Activated CD8-positive, alpha-beta memory T cell treated with anti-CD3 and anti-CD28 coated beads for 4 hours (primary cell): ENCODE measurements at regions not wholly inside any gene's neighbourhood (a gene's known extent, or its start where the extent isn't known, plus 50 kb on each side); places are given as distances from the start of the nearest gene placed in this dataset.

Source experiments
- DNase-seq, 2 donors: peaks; one replicate each; pipeline ENCODE4 v3.0.0-alpha.2; 2020; ENCODE audit warnings: low read depth in 2 of 2

DNA sequence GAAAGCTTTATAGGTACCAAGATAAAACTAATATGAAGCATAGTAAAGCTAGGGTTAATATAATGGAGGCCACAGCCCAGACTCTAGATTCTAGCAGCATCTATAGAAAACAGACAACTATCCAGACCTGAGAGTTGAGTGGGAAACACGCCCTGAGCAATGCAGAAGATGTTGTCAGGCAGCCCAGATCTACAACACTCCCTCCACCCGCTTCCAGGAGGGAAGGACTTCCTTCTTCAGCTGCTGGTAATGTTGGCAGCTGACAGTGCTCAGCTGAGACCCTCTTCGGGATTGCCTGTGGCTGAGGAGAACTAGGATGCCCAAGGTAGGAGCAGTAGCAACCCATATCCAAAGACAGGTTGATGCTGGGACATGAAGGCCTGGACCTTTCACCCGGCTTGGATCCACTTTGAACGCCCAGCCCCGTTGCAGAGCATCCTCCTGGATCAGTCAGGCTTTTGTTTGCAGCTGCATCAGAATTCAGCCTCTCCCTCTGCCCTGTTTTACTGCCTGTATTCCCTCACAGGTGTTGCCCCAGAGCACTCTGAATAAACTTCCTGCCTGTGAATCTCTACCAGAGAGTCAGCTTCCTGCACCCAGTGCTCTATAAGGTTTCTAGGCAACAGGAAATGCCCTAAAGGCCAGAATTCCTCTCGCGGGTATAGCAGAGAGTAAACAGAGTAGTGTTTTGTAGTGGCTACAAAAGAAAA lies 174.7 kb upstream of the IL12A start:
- DNase-seq, result no peak

DNA sequence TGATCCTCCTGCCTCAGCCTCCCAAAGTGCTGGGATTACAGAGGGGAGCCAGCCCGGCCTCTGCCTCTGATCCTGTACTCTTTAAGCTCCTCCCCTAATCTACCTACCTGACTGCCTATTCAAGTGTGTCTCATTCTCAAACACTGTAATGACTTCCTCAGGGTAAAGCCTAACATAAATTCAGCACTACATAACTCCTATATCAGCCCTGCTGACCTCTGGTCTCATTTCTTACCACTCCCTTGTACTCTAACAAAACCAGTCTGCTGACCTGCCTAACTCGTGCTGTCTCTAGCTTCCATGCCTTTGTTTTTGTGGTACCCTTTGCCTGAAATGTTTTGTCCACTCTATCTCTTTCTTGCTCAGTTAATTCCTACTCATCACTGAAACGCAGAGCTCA lies 172.1 kb upstream of the IL12A start:
- DNase-seq, result no peak

DNA sequence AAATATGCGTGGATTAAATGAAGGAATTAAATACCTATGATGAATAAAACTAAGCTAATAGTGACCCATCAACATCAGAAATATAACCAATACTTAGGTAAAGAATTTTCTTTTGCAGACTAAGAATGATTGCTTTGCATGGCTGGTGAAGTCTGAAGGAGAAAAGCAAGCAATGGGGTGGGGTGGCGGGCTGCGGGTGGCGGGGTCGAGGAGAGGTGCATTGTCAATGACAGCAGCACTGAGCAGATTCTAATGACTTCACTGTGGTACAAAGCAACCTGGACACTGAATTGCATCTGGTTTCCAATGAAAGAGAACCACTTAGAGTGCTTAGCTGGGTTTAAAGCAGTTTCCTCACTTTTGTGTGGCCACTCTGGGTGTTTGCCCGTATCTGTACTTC lies 171.5 kb upstream of the IL12A start:
- DNase-seq, result no peak

DNA sequence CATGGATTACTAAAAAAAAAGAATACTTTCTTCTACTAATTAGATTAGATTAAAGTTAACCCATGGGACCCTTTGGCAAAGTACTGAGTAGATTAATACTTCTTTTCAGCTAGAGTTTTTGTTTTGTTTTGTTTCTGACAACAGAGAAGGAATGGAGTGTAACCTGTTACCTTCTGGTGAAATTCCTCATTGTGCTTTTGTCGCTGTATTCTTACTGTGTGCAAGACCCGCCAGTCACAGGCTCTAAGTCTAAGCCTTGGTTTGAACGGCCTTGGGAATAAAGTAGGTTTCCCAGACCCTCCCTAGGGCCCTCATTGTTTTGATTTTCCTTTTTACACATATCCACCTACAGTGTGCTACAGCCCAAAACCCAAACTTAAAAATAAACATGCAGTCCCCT lies 171.1 kb upstream of the IL12A start:
- no peak for DNase-seq

DNA sequence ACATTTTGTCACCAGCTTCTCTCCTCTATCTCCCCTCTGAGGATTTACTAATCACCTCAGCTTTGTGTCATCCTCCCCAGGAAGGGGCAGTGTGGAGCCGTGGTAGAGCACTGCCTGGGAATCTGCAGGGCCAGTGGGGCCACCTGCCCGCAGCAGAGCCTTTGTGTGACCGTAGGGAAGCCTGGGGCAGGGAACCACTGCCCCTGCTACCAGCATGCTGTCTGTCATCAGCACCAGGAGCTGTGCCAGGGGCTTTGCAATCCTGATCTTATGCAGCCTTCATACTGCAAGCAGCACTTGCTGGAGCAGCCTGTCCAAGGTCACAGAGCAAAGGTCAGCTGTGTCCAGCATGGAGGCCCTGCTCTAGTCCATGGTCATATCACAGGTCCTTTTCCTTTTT lies 170.2 kb upstream of the IL12A start:
- no peak for DNase-seq

DNA sequence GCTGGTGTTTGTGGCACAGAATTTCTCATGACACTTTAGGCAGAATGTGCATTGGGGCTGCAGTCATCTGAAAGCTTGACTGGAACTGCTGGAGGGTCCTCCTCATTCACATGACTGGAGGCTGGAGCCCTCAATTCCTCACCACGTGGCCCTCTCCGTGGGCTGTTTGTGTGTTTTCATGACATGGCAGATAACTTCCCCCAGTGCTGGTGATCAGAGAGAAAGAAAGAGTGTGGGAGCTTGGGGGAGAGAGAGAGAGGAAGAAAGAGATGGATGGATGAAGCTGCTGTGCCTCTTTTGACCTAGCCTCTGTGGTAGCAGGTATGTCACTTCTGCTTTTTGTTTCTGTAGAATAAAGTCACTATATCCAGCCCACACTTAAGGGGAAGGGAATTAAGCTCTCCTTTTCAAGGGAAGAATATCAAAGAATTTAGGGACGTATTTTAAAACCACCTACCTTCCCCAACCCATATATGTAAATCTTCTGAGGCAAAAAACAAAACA lies 169.6 kb upstream of the IL12A start:
- no peak for DNase-seq

DNA sequence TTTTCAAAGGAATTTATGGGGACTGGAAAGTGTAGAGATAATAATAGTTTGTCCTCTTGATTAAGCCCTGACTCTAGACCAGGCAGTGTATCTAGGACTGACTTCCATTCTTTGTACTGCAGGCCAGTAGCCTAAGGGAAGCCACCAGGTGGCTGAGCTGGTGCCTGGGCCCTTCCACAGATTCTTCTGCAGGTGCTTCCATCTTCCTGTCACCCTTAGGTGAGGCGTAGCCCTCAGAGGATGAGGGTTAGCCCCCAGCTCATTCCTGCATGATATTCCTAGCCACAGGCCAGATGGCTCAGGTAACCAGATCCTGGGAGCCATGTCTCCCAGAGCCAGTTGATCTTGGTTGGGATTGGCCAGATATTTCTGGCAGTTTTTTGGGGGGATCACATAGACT lies 169.0 kb upstream of the IL12A start:
- DNase-seq, result no peak

DNA sequence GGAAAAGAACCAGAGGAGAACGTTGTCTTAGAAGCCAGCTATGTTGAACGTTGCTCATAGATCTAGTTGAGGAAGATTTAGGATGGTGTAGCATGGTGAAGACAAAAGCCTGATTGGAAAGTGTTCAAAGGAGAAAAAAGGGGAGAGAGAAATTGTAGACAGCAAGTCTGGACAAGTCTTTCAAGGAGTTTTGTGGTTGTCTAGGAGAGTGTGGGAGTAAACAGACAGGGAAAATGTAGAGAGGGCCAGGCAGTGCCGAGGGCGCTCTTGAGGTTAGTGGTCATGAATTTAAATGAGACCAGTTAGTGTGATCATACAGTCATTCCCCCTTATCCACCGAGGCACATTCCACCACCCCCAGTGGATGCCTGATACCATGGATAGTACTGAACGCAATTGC lies 167.5 kb upstream of the IL12A start:
- no peak for DNase-seq

DNA sequence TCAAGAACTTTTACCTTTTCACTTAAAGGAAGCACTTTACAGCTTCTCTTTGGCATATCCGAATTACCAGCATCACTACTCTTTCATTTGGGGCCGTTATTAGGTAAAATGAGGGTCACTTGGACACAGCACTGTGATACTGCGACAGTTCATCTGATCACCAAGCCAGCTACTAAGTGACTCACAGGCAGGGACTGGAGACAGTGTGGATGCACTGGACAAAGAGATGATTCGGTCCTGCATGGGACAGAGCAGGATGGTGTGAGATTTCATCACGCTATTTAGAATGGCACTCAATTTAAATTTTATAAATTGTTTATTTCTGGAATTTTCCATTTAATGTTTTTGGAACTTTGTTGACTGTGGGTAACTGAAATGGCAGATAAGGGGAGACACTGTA lies 166.9 kb upstream of the IL12A start:
- DNase-seq, result no peak

DNA sequence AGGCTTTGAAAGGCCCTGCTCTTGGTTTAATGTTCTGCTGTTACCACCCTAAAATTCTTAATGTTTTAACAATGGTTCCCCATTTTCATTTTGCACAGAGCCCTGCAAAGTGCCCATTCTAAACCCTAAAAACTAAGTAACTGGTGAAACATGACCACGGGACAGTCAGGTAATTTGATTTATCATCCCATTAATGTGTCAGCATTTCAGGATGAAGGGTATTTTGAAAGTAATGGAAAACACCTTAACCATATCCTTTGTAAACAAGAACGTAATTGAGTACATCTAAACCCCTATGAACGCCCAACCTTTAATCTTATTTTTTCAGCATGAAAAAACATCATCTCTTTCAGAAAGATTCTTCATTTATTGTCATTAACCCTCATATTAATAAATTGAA lies 164.9 kb upstream of the IL12A start:
- DNase-seq, result no peak

DNA sequence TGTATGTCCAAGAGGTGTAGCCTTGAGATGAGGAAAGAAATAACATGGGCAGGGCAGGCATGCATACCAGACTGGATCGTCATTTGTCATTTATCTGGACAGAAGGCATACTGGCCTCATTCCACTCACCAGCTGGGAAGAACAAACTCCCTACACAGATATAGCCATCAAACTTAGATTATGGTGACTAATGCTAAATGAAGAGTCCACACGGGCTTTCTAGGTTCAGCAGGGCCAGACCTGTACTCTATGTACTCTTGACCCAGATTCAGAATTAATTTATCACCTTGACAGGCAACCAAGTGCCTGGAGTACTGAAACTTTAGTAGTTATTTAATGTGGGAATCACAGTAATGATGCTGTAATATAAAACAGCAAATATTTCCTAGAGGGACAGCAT lies 164.3 kb upstream of the IL12A start:
- DNase-seq, result no peak

DNA sequence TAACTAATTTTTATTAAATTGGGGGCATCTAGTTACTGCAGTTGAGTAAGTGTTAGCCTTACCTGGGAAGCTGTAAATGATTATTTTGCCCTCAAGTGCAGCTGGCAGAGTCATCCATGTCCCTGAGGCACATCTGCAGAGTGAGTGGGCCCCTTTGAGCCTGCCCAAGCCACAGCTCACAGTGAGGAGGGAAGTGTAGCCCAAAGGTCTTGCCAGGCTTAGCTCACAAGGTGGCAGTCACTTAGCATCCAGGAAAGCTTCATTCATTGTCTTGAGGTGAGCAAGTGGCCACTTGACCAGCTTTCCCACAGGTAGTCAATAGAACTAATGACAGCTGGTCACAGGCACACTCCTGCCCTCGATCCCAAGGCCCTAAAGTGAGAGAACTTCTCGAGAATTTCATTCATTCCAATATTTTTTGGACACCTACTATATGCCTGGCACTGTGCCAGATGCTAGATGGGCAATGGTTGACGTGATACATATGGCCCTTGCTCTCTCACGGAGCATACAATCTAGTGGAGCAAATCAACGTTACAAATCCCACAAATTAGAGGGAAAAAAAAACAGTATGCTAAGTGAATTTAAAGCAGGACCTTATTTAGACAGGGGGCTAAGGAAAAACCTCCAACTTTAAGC lies 163.3 kb upstream of the IL12A start:
- no peak for DNase-seq

DNA sequence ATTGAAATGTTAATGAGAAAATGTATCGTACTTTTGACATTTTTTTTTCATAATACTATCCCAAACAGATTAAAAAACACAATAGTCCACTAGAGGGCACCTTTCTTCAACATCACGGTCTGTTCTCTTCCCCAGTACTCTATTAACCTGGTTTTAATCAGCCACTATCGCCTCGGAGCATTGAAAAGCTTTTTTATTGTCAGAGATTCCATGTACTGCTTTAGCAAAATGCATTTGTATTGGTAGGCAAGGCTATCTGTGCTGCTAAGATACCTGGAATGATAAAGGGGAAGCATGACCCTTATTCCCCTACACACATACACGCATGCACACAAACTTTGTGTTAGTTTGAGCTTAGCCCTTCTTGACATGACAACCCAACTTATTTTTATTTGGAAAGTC lies 160.1 kb upstream of the IL12A start:
- no peak for DNase-seq

DNA sequence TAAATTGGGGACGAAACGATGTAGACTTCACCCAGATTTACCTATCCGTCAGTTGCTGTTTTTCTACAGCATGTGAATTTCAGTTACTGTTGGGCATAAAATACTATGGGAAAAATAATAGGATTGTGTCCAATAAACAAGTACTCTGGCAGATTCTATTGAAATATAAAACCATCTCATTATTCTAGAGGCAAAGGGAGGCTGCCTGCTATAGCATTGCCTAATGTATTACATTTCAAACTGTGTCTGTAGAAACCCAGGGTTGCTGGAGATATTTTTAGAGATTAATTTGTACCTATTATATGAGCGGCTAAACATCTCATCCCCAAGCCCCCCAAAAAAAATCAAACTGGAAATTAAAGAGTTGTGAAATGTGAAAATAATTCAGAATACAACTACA lies 159.6 kb upstream of the IL12A start:
- DNase-seq, result no peak

DNA sequence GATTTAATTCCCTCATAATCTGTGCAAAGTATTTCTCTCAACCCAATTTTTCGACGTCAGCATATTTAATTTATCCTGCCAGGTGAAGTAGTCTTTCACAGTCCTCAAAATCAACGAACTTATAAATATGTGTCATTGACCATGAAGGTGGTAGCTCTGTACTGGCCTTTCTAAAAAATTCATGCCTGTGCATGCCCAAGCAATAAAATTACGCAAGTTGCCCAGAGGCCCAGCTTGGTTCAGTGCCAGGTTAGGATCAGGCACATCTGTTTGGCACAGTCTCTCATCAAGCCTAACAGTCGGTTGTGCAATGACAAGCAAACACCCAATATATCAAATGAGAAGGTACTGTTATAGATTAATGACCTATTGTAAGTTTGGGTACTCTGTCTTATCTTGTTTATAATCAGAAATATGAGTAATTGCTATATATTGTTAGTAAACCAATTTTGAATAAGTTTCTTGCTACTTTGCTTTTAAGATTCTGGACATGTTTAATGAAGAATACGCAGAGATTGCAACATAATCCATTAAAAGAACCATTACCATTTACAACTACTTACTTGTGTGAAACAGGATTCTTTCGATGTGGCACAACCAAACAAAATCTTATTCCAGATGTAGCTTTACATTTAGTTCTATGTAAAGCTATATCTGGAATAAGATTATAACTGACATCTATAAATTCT lies 159.0 kb upstream of the IL12A start:
- DNase-seq, result no peak

DNA sequence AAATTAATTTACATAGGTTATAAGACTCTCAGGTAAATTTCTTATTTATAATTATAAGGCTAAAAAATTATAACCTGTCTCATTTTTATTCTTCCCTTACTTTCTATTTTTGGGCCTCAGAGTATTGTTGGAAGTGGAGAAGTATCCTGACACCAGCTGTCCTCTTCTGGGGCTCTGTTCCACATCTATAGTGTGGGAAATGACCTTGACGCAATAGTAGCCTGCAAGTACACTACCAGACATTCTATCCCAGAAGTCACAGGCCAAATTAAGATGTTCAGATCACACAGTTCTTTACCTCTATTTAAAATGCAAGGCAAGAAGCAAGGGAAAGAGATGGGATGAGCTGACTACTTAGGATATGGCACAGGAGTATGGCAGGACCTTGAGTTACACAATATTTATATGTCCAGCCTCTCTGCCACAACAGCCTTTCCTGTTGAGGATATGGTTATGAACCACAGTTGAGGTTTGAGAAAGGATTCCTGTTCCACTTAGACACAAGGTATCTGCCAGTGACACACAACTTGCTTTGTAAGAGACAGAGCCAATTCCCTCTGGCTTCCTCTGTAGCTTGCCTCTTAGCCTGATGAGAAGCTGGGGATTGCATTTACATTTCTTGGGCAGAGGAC lies 158.0 kb upstream of the IL12A start:
- no peak for DNase-seq

DNA sequence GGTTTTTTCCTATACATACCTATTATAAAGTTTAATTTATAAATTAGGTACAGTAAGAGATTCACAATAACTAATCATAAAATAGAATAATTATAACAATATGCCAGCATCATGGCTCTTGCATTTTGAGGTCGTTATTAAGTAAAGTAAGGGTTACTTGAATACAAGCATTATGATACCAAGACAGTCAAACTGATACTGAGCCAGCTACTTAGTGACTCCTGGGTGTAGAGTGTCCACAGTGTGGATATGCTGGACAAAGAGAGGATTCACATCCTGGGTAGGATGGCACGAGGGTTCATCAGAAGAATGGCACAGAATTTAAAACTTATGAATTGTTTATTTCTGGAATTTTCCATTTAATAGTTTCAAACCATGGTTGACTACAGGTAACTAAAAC lies 157.2 kb upstream of the IL12A start:
- no peak for DNase-seq

DNA sequence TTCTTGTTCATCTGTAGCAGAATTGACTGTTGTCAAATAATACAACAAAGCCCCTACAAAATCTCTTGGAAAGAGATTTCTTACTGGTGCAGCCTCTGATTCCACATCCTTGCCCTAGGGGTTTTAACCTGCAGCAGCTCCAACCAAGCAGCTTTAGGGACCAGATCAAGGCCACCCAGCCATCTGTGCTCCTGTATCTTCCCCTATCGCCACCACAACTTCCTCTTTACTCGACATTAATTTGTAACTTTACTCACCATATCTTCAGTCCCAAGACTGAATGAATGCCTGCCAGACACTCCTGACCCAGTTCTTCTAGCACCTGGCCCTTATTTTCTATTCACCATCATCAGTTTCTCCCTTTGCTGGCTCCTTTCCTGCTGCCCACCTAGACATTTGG lies 156.6 kb upstream of the IL12A start:
- DNase-seq, result no peak

DNA sequence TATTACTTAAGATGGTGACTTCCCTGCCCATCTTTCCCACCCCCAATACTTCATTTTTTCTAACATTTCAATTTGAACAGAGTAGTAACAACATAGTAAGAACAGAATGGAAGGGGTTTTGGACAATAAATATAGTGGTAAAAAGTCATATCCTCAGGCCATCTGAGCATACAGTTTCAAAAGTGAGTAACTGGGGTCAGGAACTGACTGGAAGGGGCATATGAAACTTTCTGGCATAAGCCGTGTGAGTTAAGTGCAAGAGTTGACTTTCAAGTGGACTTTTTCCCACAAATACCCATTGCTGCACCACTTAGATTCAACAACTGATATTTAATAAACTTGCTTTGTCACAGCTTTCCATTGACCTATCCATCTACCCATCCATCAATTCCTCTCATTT lies 153.5 kb upstream of the IL12A start:
- DNase-seq, result no peak

DNA sequence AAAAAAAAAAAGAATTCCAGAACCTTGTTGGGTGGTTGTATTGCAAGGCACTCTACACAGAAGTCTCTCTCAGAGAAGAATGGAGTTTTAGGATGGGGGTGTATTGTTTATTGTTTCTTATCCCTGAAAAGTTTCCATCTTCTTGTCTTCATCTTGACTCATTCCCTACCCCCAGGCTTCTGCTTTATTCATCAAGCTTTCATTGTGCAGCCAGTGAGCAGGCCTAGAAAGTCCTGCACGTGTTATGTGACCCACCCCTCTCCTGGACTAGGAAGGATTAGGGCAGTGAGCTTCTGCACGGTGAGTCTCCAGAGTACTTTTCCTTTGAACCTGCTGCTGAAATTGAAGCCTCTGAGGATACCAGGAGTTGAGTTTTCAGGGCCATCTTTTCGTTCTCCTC lies 150.9 kb upstream of the IL12A start:
- no peak for DNase-seq

DNA sequence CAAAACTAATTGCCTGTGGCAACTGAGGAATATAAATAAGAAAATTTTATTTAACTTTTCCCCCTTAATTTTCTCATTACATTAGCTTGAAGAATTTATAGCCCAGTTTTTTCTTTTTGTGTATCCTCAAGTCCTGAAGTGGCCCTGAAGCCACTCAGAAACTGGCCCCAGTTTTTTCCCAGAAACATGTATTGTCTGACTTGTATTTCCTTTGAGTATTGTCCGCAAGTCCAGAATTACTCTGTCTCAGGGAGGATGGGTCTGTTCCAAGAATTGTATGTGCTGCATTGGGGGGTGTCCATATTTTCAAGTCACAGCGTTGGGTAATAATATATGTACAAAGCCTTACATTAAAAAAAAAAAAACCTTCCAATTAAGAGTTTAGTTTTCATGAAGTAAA lies 149.7 kb upstream of the IL12A start:
- no peak for DNase-seq

DNA sequence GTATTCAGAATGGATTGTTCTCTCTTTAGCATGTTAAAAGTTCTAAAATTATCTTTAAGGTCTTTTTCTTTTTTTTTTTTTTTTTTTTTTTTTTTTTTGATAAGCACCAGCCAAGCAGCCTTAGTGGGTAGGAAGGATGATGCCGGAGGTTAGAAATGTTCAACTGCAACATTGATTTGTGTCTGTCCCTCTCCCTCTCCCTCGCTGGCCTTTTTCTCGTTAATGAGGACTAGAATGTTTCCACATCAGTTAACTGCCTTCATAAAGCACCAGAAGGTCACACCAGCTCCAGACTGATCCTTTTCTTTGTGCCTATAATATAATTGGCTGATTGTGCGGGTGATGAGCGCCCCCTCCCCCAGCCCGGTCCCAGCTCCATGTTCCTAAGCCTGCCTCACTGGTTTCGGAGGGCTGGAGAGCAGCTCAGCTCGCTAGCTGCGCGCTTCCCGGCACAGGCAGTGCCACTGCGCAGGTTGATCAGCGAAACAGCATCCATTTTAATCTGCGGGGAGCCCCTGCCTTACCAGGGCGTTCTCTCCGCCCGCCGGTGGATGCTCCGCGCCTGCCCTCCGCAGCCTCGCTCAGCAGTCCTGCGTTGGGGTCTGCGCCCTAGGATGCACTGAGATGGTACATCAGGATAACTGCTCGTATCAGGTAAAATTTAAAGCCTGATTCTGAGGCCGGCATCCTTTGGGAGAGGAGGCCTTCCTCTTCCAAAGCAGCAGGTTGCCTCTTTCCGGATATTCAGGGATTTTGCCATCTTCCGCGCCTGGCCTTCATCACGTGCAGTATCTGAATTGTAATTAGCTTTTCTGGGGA lies 148.9 kb upstream of the IL12A start, which contains the start of gene SCHIP1:
Gene SCHIP1, plus strand, starts transcription at position 301 of the 819 bp plus-strand sequence.
- no peak for DNase-seq
